K562 (cell line): ENCODE measurements at regions not wholly inside any gene's neighbourhood (a gene's known extent, or its start where the extent isn't known, plus 50 kb on each side); places are given as distances from the start of the nearest gene placed in this dataset.

Experiments used
- ATAC-seq: fragments of 200-7000 bp; cut with Tn5 transposase; 3 replicates; pipeline ENCODE4 v1.9.1; 2020; ENCODE audit warnings: moderate library complexity
- BruUV-seq: library from RNA; stranded (reverse); fragments of 400-500 nt; replicated peaks from 2 replicates; lab custom pipeline; 2021; lab: Mats Ljungman, UMichigan
- CTCF ChIA-PET: fragments of 300-600 bp; formaldehyde crosslinking; extraction: SDS; loops from one replicate; lab custom pipeline; 2021; ENCODE audit warnings: low intra/inter-chr PET ratio; lab: Yijun Ruan, JAX
- POLR2A ChIA-PET: fragments of 300-600, 350-650 bp; sonication (Branson Sonifier 250); formaldehyde crosslinking; extraction: SDS; loops from one replicate; lab custom pipeline; 2021; ENCODE audit warnings: antibody characterized with exemption, inconsistent platforms; lab: Yijun Ruan, JAX
- DNase-seq, 4 experiments: peaks; one replicate each; pipeline versions ENCODE4 v3.0.0 to v3.0.0-alpha.2; 2011 to 2018; ENCODE audit warnings: low spot score in 3 of 4, mixed read lengths in 3 of 4; ENCODE audit errors: extremely low read depth in 1 of 4
- FAIRE-seq: peaks from 2 replicates; lab custom pipeline; 2011; peaks lifted over from hg19 to GRCh38; lab: Jason Lieb, UNC
- H2AFZ ChIP-seq: 2 replicates; pipeline ENCODE4 v1.6.0; 2011; ENCODE audit warnings: low read depth, low read length, control low read depth, inconsistent platforms
- H3K27ac ChIP-seq: fragments of 200-600 bp; 3 replicates; pipeline ENCODE4 v1.8.0; 2011; ENCODE audit warnings: low read depth, mild to moderate bottlenecking, control low read depth, inconsistent platforms, low read length, moderate library complexity, mixed read lengths; ENCODE audit errors: extremely low read depth
- H3K27me3 ChIP-seq, 2 experiments: fragments of 300-600 bp in 1 of 2; 2 replicates in 1 of 2; 3 replicates in 1 of 2; pipeline versions ENCODE4 v1.6.0 to v1.8.0; 2011; ENCODE audit warnings: inconsistent platforms in 2 of 2, low read length in 2 of 2, mild to moderate bottlenecking in 1 of 2, mixed read lengths in 1 of 2, moderate library complexity in 1 of 2; ENCODE audit not compliant: control insufficient read depth in 2 of 2, insufficient read depth in 2 of 2
- H3K36me3 ChIP-seq: fragments of 300-600 bp; 3 replicates; pipeline ENCODE4 v1.8.0; 2011; ENCODE audit warnings: mild to moderate bottlenecking, low read length, inconsistent platforms; ENCODE audit not compliant: control insufficient read depth, insufficient read depth
- H3K4me1 ChIP-seq, 2 experiments: fragments of 200-600 bp in 1 of 2; replicated peaks in 1 of 2; 2 replicates in 1 of 2; 3 replicates in 1 of 2; pipeline versions ENCODE4 v1.5.1 to v1.8.0; 2011; ENCODE audit warnings: inconsistent platforms in 2 of 2, low read length in 2 of 2, mild to moderate bottlenecking in 1 of 2, mixed read lengths in 1 of 2, moderate library complexity in 1 of 2; ENCODE audit not compliant: control insufficient read depth in 2 of 2, insufficient read depth in 2 of 2
- H3K4me2 ChIP-seq: 2 replicates; pipeline ENCODE4 v1.6.1; 2011; ENCODE audit warnings: low read length, control low read depth, inconsistent platforms, mixed read lengths; ENCODE audit not compliant: insufficient read depth
- H3K4me3 ChIP-seq: fragments of 200-600 bp; sonication (generic), shearing (Covaris generic); 2 replicates; pipeline ENCODE4 v1.5.1; 2016; ENCODE audit warnings: control low read depth, inconsistent platforms
- H3K79me2 ChIP-seq: fragments of 200-600 bp; 3 replicates; pipeline ENCODE4 v1.8.0; 2011; ENCODE audit warnings: low read length, inconsistent platforms; ENCODE audit not compliant: control insufficient read depth, insufficient read depth
- H3K9ac ChIP-seq, 2 experiments: 2 replicates each; pipeline versions ENCODE4 v1.6.0 to v1.6.1; 2011; ENCODE audit warnings: low read depth in 2 of 2, low read length in 2 of 2, control low read depth in 1 of 2, inconsistent platforms in 1 of 2, mild to moderate bottlenecking in 1 of 2, mixed read lengths in 1 of 2; ENCODE audit not compliant: insufficient read depth in 1 of 2
- H3K9me1 ChIP-seq: one replicate; pipeline ENCODE4 v1.6.0; 2011; ENCODE audit warnings: inconsistent platforms, mild to moderate bottlenecking, low read length, moderate library complexity; ENCODE audit not compliant: control insufficient read depth, insufficient read depth
- H3K9me3 ChIP-seq: replicated peaks from 2 replicates; pipeline ENCODE4 v1.5.1; 2011; ENCODE audit warnings: low read depth, low read length, inconsistent platforms; ENCODE audit not compliant: control insufficient read depth, insufficient read depth
- H4K20me1 ChIP-seq: replicated peaks from 2 replicates; pipeline ENCODE4 v1.6.1; 2011; ENCODE audit warnings: low read length, inconsistent platforms, mixed read lengths; ENCODE audit not compliant: control insufficient read depth, insufficient read depth
- NFE2L1 ChIP-seq: fragments of 450-650 bp; IDR thresholded peaks from 2 replicates; pipeline ENCODE4 v1.6.1; 2016; ENCODE audit warnings: missing genetic modification characterization, low read depth, mild to moderate bottlenecking, missing compliant biosample characterization, moderate library complexity, borderline replicate concordance
- OTX1 ChIP-seq: fragments of 450-650 bp; formaldehyde crosslinking; IDR thresholded peaks from 2 replicates; pipeline ENCODE4 v1.4.0; 2022; ENCODE audit warnings: mild to moderate bottlenecking
- SIN3B ChIP-seq: fragments of 450-650 bp; IDR thresholded peaks from 2 replicates; pipeline ENCODE4 v1.6.1; 2017; ENCODE audit warnings: low read depth, mild to moderate bottlenecking, moderate library complexity
- YY1 ChIP-seq, 3 experiments: IDR thresholded peaks; 2 replicates each; pipeline ENCODE4 v1.6.1; 2011; ENCODE audit warnings: low read length in 2 of 3, mild to moderate bottlenecking in 2 of 3, moderate library complexity in 2 of 3, borderline replicate concordance in 1 of 3, control low read depth in 1 of 3, low read depth in 1 of 3; ENCODE audit not compliant: insufficient read depth in 3 of 3, insufficient replicate concordance in 2 of 3, control insufficient read depth in 1 of 3, insufficient read length in 1 of 3; ENCODE audit errors: extremely low read depth in 1 of 3
- WGBS: fragments of 100-300 bp; shearing (Covaris generic); methylation state at CpG from one replicate; pipeline ENCODE4 v1.1.6; 2016; ENCODE audit warnings: low coverage, mixed read lengths; ENCODE audit not compliant: insufficient coverage; ENCODE audit errors: missing lambda C conversion rate; 5-methylcytosine and 5-hydroxymethylcytosine counted together
- in situ Hi-C: fragments of 300-500 bp; cut with MboI; formaldehyde crosslinking; loops from 4 replicates; pipeline ENCODE4 v1.15.0; 2018; ENCODE audit warnings: inconsistent platforms, mixed read lengths
- intact Hi-C: fragments of 100-400 bp; cut with micrococcal nuclease; formaldehyde crosslinking; loops from 2 replicates; pipeline ENCODE4 v1.14.2; 2022
- TF ChIP-seq, protein P1 (sequence below): IDR thresholded peaks from 3 replicates; pipeline ENCODE4 v1.6.1; 2011; ENCODE audit warnings: borderline replicate concordance, mild to moderate bottlenecking; ENCODE audit not compliant: insufficient read length, insufficient read depth

DNA sequence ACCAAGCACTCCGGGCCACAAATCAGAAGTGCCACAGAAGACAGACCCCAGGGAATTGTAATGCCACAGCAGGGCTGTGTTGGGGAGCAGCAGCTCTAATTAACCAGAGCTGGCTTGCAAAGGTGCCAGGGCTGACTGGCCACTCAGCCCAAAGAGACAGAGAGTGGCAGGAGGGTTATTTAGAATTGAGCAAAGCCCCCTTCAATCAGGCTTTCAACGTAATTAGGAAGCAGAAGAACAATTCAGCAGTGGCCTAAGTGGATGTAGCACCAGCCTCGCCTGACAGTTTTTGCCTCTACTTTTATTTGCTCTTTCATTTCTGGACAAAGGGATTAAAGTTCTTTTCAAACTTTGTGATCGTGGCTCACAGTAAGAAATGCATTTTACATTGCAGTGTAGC is 278.3 kb upstream of the IRX3 start (continued):
- TF ChIP-seq, protein P1, sequence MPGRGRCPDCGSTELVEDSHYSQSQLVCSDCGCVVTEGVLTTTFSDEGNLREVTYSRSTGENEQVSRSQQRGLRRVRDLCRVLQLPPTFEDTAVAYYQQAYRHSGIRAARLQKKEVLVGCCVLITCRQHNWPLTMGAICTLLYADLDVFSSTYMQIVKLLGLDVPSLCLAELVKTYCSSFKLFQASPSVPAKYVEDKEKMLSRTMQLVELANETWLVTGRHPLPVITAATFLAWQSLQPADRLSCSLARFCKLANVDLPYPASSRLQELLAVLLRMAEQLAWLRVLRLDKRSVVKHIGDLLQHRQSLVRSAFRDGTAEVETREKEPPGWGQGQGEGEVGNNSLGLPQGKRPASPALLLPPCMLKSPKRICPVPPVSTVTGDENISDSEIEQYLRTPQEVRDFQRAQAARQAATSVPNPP: no peak
- TF ChIP-seq OTX1 (no peak), YY1 (IDR thresholded peaks at IDR 0.05; ENCODE audit: borderline replicate concordance in 1 of 3, control insufficient read depth in 1 of 3, extremely low read depth in 1 of 3, insufficient read depth in 3 of 3, insufficient read length in 1 of 3, insufficient replicate concordance in 2 of 3, low read depth in 1 of 3, low read length in 2 of 3) (no peak), SIN3B (no peak)

DNA sequence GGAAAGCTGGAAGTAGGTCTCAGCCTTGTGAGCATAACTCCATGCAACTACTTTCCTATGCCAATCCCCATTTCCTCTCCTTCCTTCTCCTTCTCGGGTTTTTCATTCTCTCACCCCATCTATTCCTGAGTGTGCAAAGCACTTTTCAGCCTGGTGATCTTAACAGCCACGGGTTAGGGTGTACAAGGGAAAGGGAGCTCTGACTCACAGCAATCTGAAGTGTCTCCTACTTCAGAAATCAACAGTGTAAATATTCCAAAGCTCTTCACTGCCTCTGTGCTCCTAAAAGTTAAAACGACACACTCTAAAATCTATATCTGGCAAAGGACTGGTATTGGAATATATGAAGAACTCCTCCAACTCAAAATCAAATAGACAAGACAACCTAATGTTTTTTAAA is 268.0 kb upstream of the IRX3 start:
- no TSS peak for BruUV-seq
- no peaks in the 10 kb centered on the region for H4K20me1 ChIP-seq
- H2AFZ ChIP-seq: no peak overlapping the region
- ATAC-seq (no peak), DNase-seq (no peak), FAIRE-seq (no peak)
- no peaks in the 10 kb centered on the region for H3K4me1 ChIP-seq
- 6% methylated on average over 3 of the region's 3 CpGs for WGBS
- no peaks in the 10 kb centered on the region for H3K36me3 ChIP-seq
- CTCF ChIA-PET: no interaction called here
- no peak for TF ChIP-seq NFE2L1 (tag)
- H3K9me1 ChIP-seq: no peaks in the 10 kb centered on the region
- H3K4me3 ChIP-seq: no peak overlapping the region
- H3K4me2 ChIP-seq: no peak overlapping the region
- H3K27me3 ChIP-seq: no peaks in the 10 kb centered on the region
- no peaks in the 10 kb centered on the region for H3K9me3 ChIP-seq
- POLR2A ChIA-PET: no interaction called here
- in situ Hi-C loops: no loop called here
- H3K27ac ChIP-seq: no peak overlapping the region
- H3K79me2 ChIP-seq: no peaks in the 10 kb centered on the region
- H3K9ac ChIP-seq: no peak overlapping the region
- intact Hi-C loops: no loop called here
